NCI-H82 treated with DMSO at 0.1 percent for 48 hours (cell line): ENCODE measurements at regions not wholly inside any gene's neighbourhood (a gene's known extent, or its start where the extent isn't known, plus 50 kb on each side); places are given as distances from the start of the nearest gene placed in this dataset.
"Not testable (repeated sequence)": the region's sequence is repeated elsewhere in the genome, so short reads cannot be mapped to it uniquely, and the experiment has no call there.

Experiments
- DNase-seq: peaks from one replicate; lab custom pipeline; 2025; ENCODE audit not compliant: unreplicated experiment; lab: John Stamatoyannopoulos, UW

GRCh38 chr12:28770322-28770721, 378.8 kb upstream of the FAR2 start:
- DNase-seq = no peak

- DNase-seq = no peak
These were observed 377.1 kb upstream of the FAR2 start for GRCh38 chr12:28771968-28772367.

- no peak for DNase-seq
These were observed 373.5 kb upstream of the FAR2 start for GRCh38 chr12:28775556-28775955.

- DNase-seq = no peak
These were observed 372.9 kb upstream of the FAR2 start for GRCh38 chr12:28776220-28776619.

- DNase-seq = no peak
These were observed 372.1 kb upstream of the FAR2 start for GRCh38 chr12:28776913-28777422.

GRCh38 chr12:28777603-28778365, 371.3 kb upstream of the FAR2 start:
- DNase-seq = no peak

- no peak for DNase-seq
These were observed 369.0 kb upstream of the FAR2 start for GRCh38 chr12:28780096-28780495.

- no peak for DNase-seq
These were observed 368.1 kb upstream of the FAR2 start for GRCh38 chr12:28780960-28781359.

GRCh38 chr12:28781671-28782652, 367.1 kb upstream of the FAR2 start:
- no peak for DNase-seq

GRCh38 chr12:28782812-28783211, 366.3 kb upstream of the FAR2 start:
- no peak for DNase-seq

- DNase-seq = no peak
These were observed 361.9 kb upstream of the FAR2 start for GRCh38 chr12:28787151-28787550.

GRCh38 chr12:28788256-28788655, 360.8 kb upstream of the FAR2 start:
- DNase-seq = not testable (repeated sequence)

GRCh38 chr12:28793581-28794151, 355.4 kb upstream of the FAR2 start:
- DNase-seq = no peak

- DNase-seq = no peak
These were observed 354.9 kb upstream of the FAR2 start for GRCh38 chr12:28794211-28794610.

- no peak for DNase-seq
These were observed 354.3 kb upstream of the FAR2 start for GRCh38 chr12:28794786-28795185.

- DNase-seq = no peak
These were observed 353.8 kb upstream of the FAR2 start for GRCh38 chr12:28795311-28795710.

- DNase-seq = no peak
These were observed 349.7 kb upstream of the FAR2 start for GRCh38 chr12:28799348-28799747.

GRCh38 chr12:28800129-28800528, 348.9 kb upstream of the FAR2 start:
- DNase-seq = no peak

- DNase-seq = no peak
These were observed 346.2 kb upstream of the FAR2 start for GRCh38 chr12:28802706-28803438.

- DNase-seq = no peak
These were observed 341.5 kb upstream of the FAR2 start for GRCh38 chr12:28807535-28807934.

- no peak for DNase-seq
These were observed 337.6 kb upstream of the FAR2 start for GRCh38 chr12:28811457-28811856.
